ENCODE measurements at regions not wholly inside any gene's neighbourhood (a gene's known extent, or its start where the extent isn't known, plus 50 kb on each side); places are given as distances from the start of the nearest gene placed in this dataset.

DNA sequence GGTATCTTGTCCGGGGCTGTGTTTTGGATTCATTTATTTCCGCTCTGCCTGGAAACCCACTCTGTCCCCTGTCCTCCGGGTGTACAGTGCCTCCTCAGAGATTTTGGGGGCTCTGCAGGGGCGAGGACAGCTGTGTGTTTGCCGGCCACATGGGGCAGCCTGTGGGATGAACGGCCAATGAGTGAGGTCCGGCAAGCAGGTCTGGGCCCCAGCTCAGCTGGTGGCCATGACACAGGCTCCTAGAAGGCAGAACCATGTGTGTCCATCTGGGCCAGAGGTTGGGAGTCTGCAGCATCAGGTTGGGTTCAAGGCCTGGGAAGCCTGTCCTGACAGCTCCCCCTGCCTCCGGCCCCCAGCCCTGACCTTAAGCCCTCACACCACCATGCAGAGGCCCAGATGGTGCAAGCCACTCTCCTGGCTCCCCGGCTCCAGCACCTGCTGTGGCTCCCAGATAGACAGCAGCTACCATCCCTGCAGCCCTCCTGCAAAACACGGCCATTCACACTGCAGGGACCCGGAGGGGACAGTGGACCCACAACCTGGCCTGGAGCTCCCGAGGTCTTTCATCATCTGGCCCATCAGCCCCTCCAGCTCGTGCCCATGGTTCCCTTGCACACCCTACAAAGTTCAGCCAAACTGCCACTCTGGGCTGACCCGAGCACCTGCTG lies 220.1 kb upstream of the C14orf180 start:
- no peaks in the 10 kb centered on the region for H4K20me1 ChIP-seq (ENCODE audit: control insufficient read depth, insufficient read depth, low read length, poor library complexity, severe bottlenecking)
- H3K36me3 ChIP-seq (replicated peaks in 1 of 2; ENCODE audit: control extremely low read depth in 1 of 2, control insufficient read depth in 1 of 2, extremely low read depth in 1 of 2, insufficient read depth in 2 of 2, low read length in 1 of 2) = no peaks in the 10 kb centered on the region
- H3K4me2 ChIP-seq (replicated peaks; ENCODE audit: low read depth, low read length, poor library complexity, severe bottlenecking) = no peak overlapping the region
- no peak overlapping the region for H3K4me3 ChIP-seq (ENCODE audit: control extremely low read depth in 1 of 5, extremely low read depth in 1 of 5, insufficient read depth in 1 of 5, low read depth in 2 of 5, low read length in 4 of 5)
- 85% methylated on average over 14 of the region's 14 CpGs for WGBS (ENCODE audit: insufficient coverage)
- H3K4me3 Mint-ChIP-seq = no peak overlapping the region
- H3K9ac ChIP-seq (ENCODE audit: low read length) = no peak overlapping the region
- intact Hi-C loops (cut with micrococcal nuclease) = no loop called here
- no peak overlapping the region for H2AFZ ChIP-seq (ENCODE audit: insufficient read depth, low read depth, low read length, poor library complexity, severe bottlenecking)
- CTCF ChIA-PET = no interaction called here
- no peak overlapping the region for H3K27ac Mint-ChIP-seq
- H3K4me1 Mint-ChIP-seq = no peaks in the 10 kb centered on the region
- POLR2A ChIA-PET = no interaction called here
- no peak for DNase-seq
- no peaks in the 10 kb centered on the region for H3K9me3 Mint-ChIP-seq (ENCODE audit: insufficient read depth)
- no peaks in the 10 kb centered on the region for H3K79me2 ChIP-seq (ENCODE audit: control insufficient read depth, insufficient read depth, low read length)
- H3K27ac ChIP-seq (ENCODE audit: low read length in 2 of 2) = no peak overlapping the region
- TF ChIP-seq, protein P1, sequence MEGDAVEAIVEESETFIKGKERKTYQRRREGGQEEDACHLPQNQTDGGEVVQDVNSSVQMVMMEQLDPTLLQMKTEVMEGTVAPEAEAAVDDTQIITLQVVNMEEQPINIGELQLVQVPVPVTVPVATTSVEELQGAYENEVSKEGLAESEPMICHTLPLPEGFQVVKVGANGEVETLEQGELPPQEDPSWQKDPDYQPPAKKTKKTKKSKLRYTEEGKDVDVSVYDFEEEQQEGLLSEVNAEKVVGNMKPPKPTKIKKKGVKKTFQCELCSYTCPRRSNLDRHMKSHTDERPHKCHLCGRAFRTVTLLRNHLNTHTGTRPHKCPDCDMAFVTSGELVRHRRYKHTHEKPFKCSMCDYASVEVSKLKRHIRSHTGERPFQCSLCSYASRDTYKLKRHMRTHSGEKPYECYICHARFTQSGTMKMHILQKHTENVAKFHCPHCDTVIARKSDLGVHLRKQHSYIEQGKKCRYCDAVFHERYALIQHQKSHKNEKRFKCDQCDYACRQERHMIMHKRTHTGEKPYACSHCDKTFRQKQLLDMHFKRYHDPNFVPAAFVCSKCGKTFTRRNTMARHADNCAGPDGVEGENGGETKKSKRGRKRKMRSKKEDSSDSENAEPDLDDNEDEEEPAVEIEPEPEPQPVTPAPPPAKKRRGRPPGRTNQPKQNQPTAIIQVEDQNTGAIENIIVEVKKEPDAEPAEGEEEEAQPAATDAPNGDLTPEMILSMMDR (IDR thresholded peaks at IDR 0.05) = no peak
- no peak for TF ChIP-seq EZH2 (IDR thresholded peaks at IDR 0.05; ENCODE audit: borderline replicate concordance, insufficient read depth, low read depth, low read length, poor library complexity, severe bottlenecking)
- no peaks in the 10 kb centered on the region for H3K27me3 ChIP-seq (replicated peaks in 1 of 4; ENCODE audit: control extremely low read depth in 1 of 4, control insufficient read depth in 3 of 4, insufficient read depth in 4 of 4, low read length in 3 of 4)
- peaks cover 5% of the 10 kb centered on the region for H3K27me3 Mint-ChIP-seq
- H3K9me3 ChIP-seq (ENCODE audit: control extremely low read depth in 1 of 3, control insufficient read depth in 2 of 3, insufficient read depth in 1 of 3, low read length in 2 of 3) = peaks cover 0 to 8% (median 0%) of the 10 kb centered on the region in 3 donors
- no peaks in the 10 kb centered on the region for H3K4me1 ChIP-seq (ENCODE audit: control insufficient read depth in 2 of 2, insufficient read depth in 2 of 2, low read length in 2 of 2)
- ATAC-seq (ENCODE audit: low read depth) = no peak

DNA sequence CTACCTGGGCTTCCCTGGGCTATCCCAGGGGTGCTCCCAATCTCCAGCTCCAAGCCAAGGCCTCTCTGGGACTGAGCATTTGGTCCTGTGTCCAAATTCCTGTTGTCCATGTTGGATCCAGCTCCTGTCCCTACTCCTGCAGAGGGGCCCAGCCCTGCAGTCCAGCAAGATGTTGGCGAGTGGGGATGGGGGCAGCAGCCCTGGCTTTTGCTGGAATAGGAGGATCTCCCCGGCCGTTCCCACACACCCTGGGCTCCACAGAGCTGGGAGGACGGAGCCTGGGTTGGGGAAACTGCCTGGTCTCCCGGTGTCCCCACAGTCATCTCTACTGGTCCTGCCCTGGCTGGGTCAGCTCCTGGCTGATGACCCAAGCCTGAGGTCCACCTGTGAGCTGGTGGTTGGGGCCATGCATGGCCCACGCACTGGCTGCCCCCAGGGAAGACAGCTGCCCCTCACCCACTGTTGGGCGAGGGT lies 219.6 kb upstream of the C14orf180 start:
- Histone ChIP-seq H3K4me3 (ENCODE audit: control extremely low read depth in 1 of 5, extremely low read depth in 1 of 5, insufficient read depth in 1 of 5, low read depth in 2 of 5, low read length in 4 of 5) (no peak overlapping the region), H3K27ac (ENCODE audit: low read length in 2 of 2) (no peak overlapping the region), H3K4me2 (replicated peaks; ENCODE audit: low read depth, low read length, poor library complexity, severe bottlenecking) (no peak overlapping the region), H4K20me1 (ENCODE audit: control insufficient read depth, insufficient read depth, low read length, poor library complexity, severe bottlenecking) (no peaks in the 10 kb centered on the region), H3K9ac (ENCODE audit: low read length) (no peak overlapping the region), H3K9me3 (ENCODE audit: control extremely low read depth in 1 of 3, control insufficient read depth in 2 of 3, insufficient read depth in 1 of 3, low read length in 2 of 3) (peaks cover 0 to 13% (median 0%) of the 10 kb centered on the region in 3 donors), H3K36me3 (replicated peaks in 1 of 2; ENCODE audit: control extremely low read depth in 1 of 2, control insufficient read depth in 1 of 2, extremely low read depth in 1 of 2, insufficient read depth in 2 of 2, low read length in 1 of 2) (no peaks in the 10 kb centered on the region), H2AFZ (ENCODE audit: insufficient read depth, low read depth, low read length, poor library complexity, severe bottlenecking) (no peak overlapping the region), H3K79me2 (ENCODE audit: control insufficient read depth, insufficient read depth, low read length) (no peaks in the 10 kb centered on the region), H3K27me3 (replicated peaks in 1 of 4; ENCODE audit: control extremely low read depth in 1 of 4, control insufficient read depth in 3 of 4, insufficient read depth in 4 of 4, low read length in 3 of 4) (no peaks in the 10 kb centered on the region), H3K4me1 (ENCODE audit: control insufficient read depth in 2 of 2, insufficient read depth in 2 of 2, low read length in 2 of 2) (no peaks in the 10 kb centered on the region)
- no peak overlapping the region for H3K4me3 Mint-ChIP-seq
- intact Hi-C loops (cut with micrococcal nuclease) = no loop called here
- peaks cover 3% of the 10 kb centered on the region for H3K27me3 Mint-ChIP-seq
- TF ChIP-seq EZH2 (IDR thresholded peaks at IDR 0.05; ENCODE audit: borderline replicate concordance, insufficient read depth, low read depth, low read length, poor library complexity, severe bottlenecking) = no peak
- TF ChIP-seq, protein P1 (IDR thresholded peaks at IDR 0.05) = no peak
- H3K27ac Mint-ChIP-seq = no peak overlapping the region
- ATAC-seq (ENCODE audit: low read depth) (no peak), DNase-seq (no peak)
- 71% methylated on average over 7 of the region's 7 CpGs for WGBS (ENCODE audit: insufficient coverage)
- POLR2A ChIA-PET = no interaction called here
- CTCF ChIA-PET = no interaction called here
- no peaks in the 10 kb centered on the region for H3K4me1 Mint-ChIP-seq
- H3K9me3 Mint-ChIP-seq (ENCODE audit: insufficient read depth) = no peaks in the 10 kb centered on the region
